ENCODE measurements at regions not wholly inside any gene's neighbourhood (a gene's known extent, or its start where the extent isn't known, plus 50 kb on each side); places are given as distances from the start of the nearest gene placed in this dataset.

DNA sequence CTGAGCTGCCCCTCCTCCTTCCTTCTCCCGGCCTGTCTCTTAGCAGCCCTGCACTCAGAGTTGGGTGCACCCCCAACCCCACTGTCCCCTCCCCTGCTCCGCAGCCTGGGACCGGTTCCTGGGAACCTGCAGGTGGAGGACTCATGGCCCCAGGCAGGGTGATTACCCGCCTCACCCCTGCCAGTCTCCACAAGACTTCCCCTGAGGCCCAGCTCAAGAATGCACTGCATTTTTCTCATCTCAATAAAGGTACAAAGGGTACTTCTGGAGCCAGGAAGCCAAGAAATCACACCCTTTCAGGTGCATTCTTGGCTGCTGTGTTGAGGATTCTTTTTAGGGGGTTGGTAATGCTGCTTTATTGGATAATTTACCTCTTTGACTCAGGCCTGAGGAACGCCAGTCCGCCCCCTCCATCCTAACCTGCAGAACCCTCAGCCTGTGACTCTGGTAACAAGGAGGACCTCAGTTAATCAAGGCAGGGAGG, 126.3 kb upstream of the TMPRSS2 start:
- WGBS (ENCODE audit: insufficient coverage): 73% methylated on average over 2 of the region's 6 CpGs

DNA sequence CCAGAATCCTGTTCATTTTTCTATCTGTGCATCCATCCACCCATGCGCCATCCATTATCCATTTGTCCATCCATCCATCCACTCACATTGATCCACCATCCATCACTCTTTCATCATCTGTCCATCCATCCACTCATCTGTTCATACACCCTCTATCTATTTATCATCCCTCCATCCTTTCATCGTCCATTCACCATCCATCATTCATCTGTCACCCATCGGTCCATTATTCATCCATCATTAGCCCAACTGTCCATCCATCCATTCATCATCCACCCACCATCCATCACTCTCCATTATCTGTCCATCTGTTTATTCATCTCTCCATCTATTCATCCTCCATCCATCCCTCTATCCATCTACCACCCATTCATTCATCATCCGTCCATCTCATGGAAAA, 125.7 kb upstream of the TMPRSS2 start:
- H3K27ac Mint-ChIP-seq: no peak overlapping the region
- no peak overlapping the region for H2AFZ ChIP-seq (ENCODE audit: insufficient read depth, low read depth, low read length, poor library complexity, severe bottlenecking)
- no peaks in the 10 kb centered on the region for H3K79me2 ChIP-seq (ENCODE audit: control insufficient read depth, insufficient read depth, low read length)
- H3K4me2 ChIP-seq (replicated peaks; ENCODE audit: low read depth, low read length, poor library complexity, severe bottlenecking): no peak overlapping the region
- H4K20me1 ChIP-seq (ENCODE audit: control insufficient read depth, insufficient read depth, low read length, poor library complexity, severe bottlenecking): no peaks in the 10 kb centered on the region
- no peaks in the 10 kb centered on the region for H3K27me3 ChIP-seq (replicated peaks in 1 of 4; ENCODE audit: control extremely low read depth in 1 of 4, control insufficient read depth in 3 of 4, insufficient read depth in 4 of 4, low read length in 3 of 4)
- no peaks in the 10 kb centered on the region for H3K4me1 Mint-ChIP-seq
- H3K27me3 Mint-ChIP-seq: peaks cover 28% of the 10 kb centered on the region
- WGBS (ENCODE audit: insufficient coverage): 91% methylated on average over 4 of the region's 4 CpGs
- intact Hi-C loops (cut with micrococcal nuclease): no loop called here
- peaks cover 0 to 4% (median 0%) of the 10 kb centered on the region in 3 donors for H3K9me3 ChIP-seq (ENCODE audit: control extremely low read depth in 1 of 3, control insufficient read depth in 2 of 3, insufficient read depth in 1 of 3, low read length in 2 of 3)
- H3K4me1 ChIP-seq (ENCODE audit: control insufficient read depth in 2 of 2, insufficient read depth in 2 of 2, low read length in 2 of 2): no peaks in the 10 kb centered on the region
- no peak overlapping the region for H3K9ac ChIP-seq (ENCODE audit: low read length)
- no peak overlapping the region for H3K27ac ChIP-seq (ENCODE audit: low read length in 2 of 2)
- no peak overlapping the region for H3K4me3 ChIP-seq (ENCODE audit: control extremely low read depth in 1 of 5, extremely low read depth in 1 of 5, insufficient read depth in 1 of 5, low read depth in 2 of 5, low read length in 4 of 5)
- no peaks in the 10 kb centered on the region for H3K9me3 Mint-ChIP-seq (ENCODE audit: insufficient read depth)
- H3K36me3 ChIP-seq (replicated peaks in 1 of 2; ENCODE audit: control extremely low read depth in 1 of 2, control insufficient read depth in 1 of 2, extremely low read depth in 1 of 2, insufficient read depth in 2 of 2, low read length in 1 of 2): no peaks in the 10 kb centered on the region
- DNase-seq (no peak), ATAC-seq (ENCODE audit: low read depth) (no peak)
- ChIA-PET POLR2A (no interaction called here), CTCF (no interaction called here)
- H3K4me3 Mint-ChIP-seq: no peak overlapping the region
- no peak for TF ChIP-seq EZH2 (IDR thresholded peaks at IDR 0.05; ENCODE audit: borderline replicate concordance, insufficient read depth, low read depth, low read length, poor library complexity, severe bottlenecking)
- TF ChIP-seq, protein P1, sequence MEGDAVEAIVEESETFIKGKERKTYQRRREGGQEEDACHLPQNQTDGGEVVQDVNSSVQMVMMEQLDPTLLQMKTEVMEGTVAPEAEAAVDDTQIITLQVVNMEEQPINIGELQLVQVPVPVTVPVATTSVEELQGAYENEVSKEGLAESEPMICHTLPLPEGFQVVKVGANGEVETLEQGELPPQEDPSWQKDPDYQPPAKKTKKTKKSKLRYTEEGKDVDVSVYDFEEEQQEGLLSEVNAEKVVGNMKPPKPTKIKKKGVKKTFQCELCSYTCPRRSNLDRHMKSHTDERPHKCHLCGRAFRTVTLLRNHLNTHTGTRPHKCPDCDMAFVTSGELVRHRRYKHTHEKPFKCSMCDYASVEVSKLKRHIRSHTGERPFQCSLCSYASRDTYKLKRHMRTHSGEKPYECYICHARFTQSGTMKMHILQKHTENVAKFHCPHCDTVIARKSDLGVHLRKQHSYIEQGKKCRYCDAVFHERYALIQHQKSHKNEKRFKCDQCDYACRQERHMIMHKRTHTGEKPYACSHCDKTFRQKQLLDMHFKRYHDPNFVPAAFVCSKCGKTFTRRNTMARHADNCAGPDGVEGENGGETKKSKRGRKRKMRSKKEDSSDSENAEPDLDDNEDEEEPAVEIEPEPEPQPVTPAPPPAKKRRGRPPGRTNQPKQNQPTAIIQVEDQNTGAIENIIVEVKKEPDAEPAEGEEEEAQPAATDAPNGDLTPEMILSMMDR (IDR thresholded peaks at IDR 0.05): no peak

More for the DNA sequence above, 126.3 kb upstream of the TMPRSS2 start:
- intact Hi-C loops (cut with micrococcal nuclease): no loop called here
- Histone ChIP-seq H3K27me3 (replicated peaks in 1 of 4; ENCODE audit: control extremely low read depth in 1 of 4, control insufficient read depth in 3 of 4, insufficient read depth in 4 of 4, low read length in 3 of 4) (no peaks in the 10 kb centered on the region), H3K4me1 (ENCODE audit: control insufficient read depth in 2 of 2, insufficient read depth in 2 of 2, low read length in 2 of 2) (no peaks in the 10 kb centered on the region), H3K36me3 (replicated peaks in 1 of 2; ENCODE audit: control extremely low read depth in 1 of 2, control insufficient read depth in 1 of 2, extremely low read depth in 1 of 2, insufficient read depth in 2 of 2, low read length in 1 of 2) (no peaks in the 10 kb centered on the region), H3K79me2 (ENCODE audit: control insufficient read depth, insufficient read depth, low read length) (no peaks in the 10 kb centered on the region), H3K9me3 (ENCODE audit: control extremely low read depth in 1 of 3, control insufficient read depth in 2 of 3, insufficient read depth in 1 of 3, low read length in 2 of 3) (no peaks in the 10 kb centered on the region), H4K20me1 (ENCODE audit: control insufficient read depth, insufficient read depth, low read length, poor library complexity, severe bottlenecking) (no peaks in the 10 kb centered on the region), H2AFZ (ENCODE audit: insufficient read depth, low read depth, low read length, poor library complexity, severe bottlenecking) (no peak overlapping the region), H3K4me2 (replicated peaks; ENCODE audit: low read depth, low read length, poor library complexity, severe bottlenecking) (no peak overlapping the region), H3K9ac (ENCODE audit: low read length) (no peak overlapping the region), H3K4me3 (ENCODE audit: control extremely low read depth in 1 of 5, extremely low read depth in 1 of 5, insufficient read depth in 1 of 5, low read depth in 2 of 5, low read length in 4 of 5) (no peak overlapping the region), H3K27ac (ENCODE audit: low read length in 2 of 2) (no peak overlapping the region)
- no peak overlapping the region for H3K27ac Mint-ChIP-seq
- ChIA-PET CTCF (no interaction called here), POLR2A (no interaction called here)
- no peaks in the 10 kb centered on the region for H3K9me3 Mint-ChIP-seq (ENCODE audit: insufficient read depth)
- no peak for DNase-seq
- no peak overlapping the region for H3K4me3 Mint-ChIP-seq
- ATAC-seq (ENCODE audit: low read depth): no peak
- no peak for TF ChIP-seq EZH2 (IDR thresholded peaks at IDR 0.05; ENCODE audit: borderline replicate concordance, insufficient read depth, low read depth, low read length, poor library complexity, severe bottlenecking)
- TF ChIP-seq, protein P1 (IDR thresholded peaks at IDR 0.05): no peak
- peaks cover 22% of the 10 kb centered on the region for H3K27me3 Mint-ChIP-seq
- H3K4me1 Mint-ChIP-seq: no peaks in the 10 kb centered on the region
